ENCODE measurements at regions not wholly inside any gene's neighbourhood (a gene's known extent, or its start where the extent isn't known, plus 50 kb on each side); places are given as distances from the start of the nearest gene placed in this dataset.

GRCh38 chr3:18501679-18502343, 76.7 kb upstream of the SATB1 start:
- Histone ChIP-seq H3K9me3 (ENCODE audit: low read depth, low read length, poor library complexity, severe bottlenecking) (no peaks in the 10 kb centered on the region), H3K4me1 (ENCODE audit: insufficient read depth, low read length, poor library complexity, severe bottlenecking) (no peaks in the 10 kb centered on the region), H3K27ac (ENCODE audit: low read depth, low read length, poor library complexity, severe bottlenecking) (no peak overlapping the region), H3K36me3 (ENCODE audit: insufficient read depth, low read length, poor library complexity, severe bottlenecking) (no peaks in the 10 kb centered on the region), H3K27me3 (replicated peaks; ENCODE audit: insufficient read depth, low read depth, low read length, poor library complexity) (no peaks in the 10 kb centered on the region), H3K4me3 (ENCODE audit: low read depth, low read length, poor library complexity, severe bottlenecking) (no peak overlapping the region)
- ChIA-PET POLR2A (ENCODE audit: low non-redundant PET) (no interaction called here), CTCF (no interaction called here)
- no peak for DNase-seq (ENCODE audit: low spot score)
- no TSS peak for BruUV-seq (replicated peaks)
- intact Hi-C loops (cut with micrococcal nuclease; ENCODE audit: unreplicated experiment), result no loop called here
- TF ChIP-seq, protein P1, sequence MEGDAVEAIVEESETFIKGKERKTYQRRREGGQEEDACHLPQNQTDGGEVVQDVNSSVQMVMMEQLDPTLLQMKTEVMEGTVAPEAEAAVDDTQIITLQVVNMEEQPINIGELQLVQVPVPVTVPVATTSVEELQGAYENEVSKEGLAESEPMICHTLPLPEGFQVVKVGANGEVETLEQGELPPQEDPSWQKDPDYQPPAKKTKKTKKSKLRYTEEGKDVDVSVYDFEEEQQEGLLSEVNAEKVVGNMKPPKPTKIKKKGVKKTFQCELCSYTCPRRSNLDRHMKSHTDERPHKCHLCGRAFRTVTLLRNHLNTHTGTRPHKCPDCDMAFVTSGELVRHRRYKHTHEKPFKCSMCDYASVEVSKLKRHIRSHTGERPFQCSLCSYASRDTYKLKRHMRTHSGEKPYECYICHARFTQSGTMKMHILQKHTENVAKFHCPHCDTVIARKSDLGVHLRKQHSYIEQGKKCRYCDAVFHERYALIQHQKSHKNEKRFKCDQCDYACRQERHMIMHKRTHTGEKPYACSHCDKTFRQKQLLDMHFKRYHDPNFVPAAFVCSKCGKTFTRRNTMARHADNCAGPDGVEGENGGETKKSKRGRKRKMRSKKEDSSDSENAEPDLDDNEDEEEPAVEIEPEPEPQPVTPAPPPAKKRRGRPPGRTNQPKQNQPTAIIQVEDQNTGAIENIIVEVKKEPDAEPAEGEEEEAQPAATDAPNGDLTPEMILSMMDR (conservative IDR thresholded peaks at IDR 0.05; ENCODE audit: low read depth, low read length), result no peak
- TF ChIP-seq EZH2 (IDR thresholded peaks at IDR 0.05; ENCODE audit: borderline replicate concordance, low read depth, low read length, poor library complexity, severe bottlenecking), result no peak

- ChIA-PET CTCF (no interaction called here), POLR2A (ENCODE audit: low non-redundant PET) (no interaction called here)
- Histone ChIP-seq H3K27me3 (replicated peaks; ENCODE audit: insufficient read depth, low read depth, low read length, poor library complexity) (no peaks in the 10 kb centered on the region), H3K4me1 (ENCODE audit: insufficient read depth, low read length, poor library complexity, severe bottlenecking) (no peaks in the 10 kb centered on the region), H3K9me3 (ENCODE audit: low read depth, low read length, poor library complexity, severe bottlenecking) (no peaks in the 10 kb centered on the region), H3K27ac (ENCODE audit: low read depth, low read length, poor library complexity, severe bottlenecking) (no peak overlapping the region), H3K4me3 (ENCODE audit: low read depth, low read length, poor library complexity, severe bottlenecking) (no peak overlapping the region), H3K36me3 (ENCODE audit: insufficient read depth, low read length, poor library complexity, severe bottlenecking) (no peaks in the 10 kb centered on the region)
- intact Hi-C loops (cut with micrococcal nuclease; ENCODE audit: unreplicated experiment), result no loop called here
- no TSS peak for BruUV-seq (replicated peaks)
- DNase-seq (ENCODE audit: low spot score), result no peak
- TF ChIP-seq, protein P1 (conservative IDR thresholded peaks at IDR 0.05; ENCODE audit: low read depth, low read length), result no peak
- no peak for TF ChIP-seq EZH2 (IDR thresholded peaks at IDR 0.05; ENCODE audit: borderline replicate concordance, low read depth, low read length, poor library complexity, severe bottlenecking)
These were observed 75.2 kb upstream of the SATB1 start for GRCh38 chr3:18500322-18500721.

DNA sequence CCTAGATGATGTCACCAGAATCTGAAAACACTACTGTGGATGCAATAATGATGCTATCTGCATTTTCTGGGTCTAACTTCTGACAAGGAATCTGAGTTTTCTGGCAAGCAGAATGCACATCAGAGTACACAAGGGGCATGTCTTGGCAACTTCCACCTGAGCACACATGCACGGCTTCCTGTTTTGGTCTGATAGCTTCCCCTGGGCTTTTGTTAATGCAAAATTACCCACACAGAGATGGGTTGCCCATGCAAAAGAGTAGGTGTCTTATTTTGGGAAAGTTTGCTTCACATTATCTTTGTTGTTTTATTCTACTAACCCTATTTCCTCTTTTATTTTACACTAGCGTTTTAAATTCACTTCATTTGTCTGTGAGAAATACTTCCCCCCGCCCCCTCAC, 74.2 kb upstream of the SATB1 start:
- intact Hi-C loops (cut with micrococcal nuclease; ENCODE audit: unreplicated experiment), result no loop called here
- H3K27ac ChIP-seq (ENCODE audit: low read depth, low read length, poor library complexity, severe bottlenecking), result no peak overlapping the region
- no TSS peak for BruUV-seq (replicated peaks)
- DNase-seq (ENCODE audit: low spot score), result no peak
- TF ChIP-seq, protein P1 (conservative IDR thresholded peaks at IDR 0.05; ENCODE audit: low read depth, low read length), result no peak
- TF ChIP-seq EZH2 (IDR thresholded peaks at IDR 0.05; ENCODE audit: borderline replicate concordance, low read depth, low read length, poor library complexity, severe bottlenecking), result no peak
- no peaks in the 10 kb centered on the region for H3K27me3 ChIP-seq (replicated peaks; ENCODE audit: insufficient read depth, low read depth, low read length, poor library complexity)
- no peak overlapping the region for H3K4me3 ChIP-seq (ENCODE audit: low read depth, low read length, poor library complexity, severe bottlenecking)
- no peaks in the 10 kb centered on the region for H3K4me1 ChIP-seq (ENCODE audit: insufficient read depth, low read length, poor library complexity, severe bottlenecking)
- no peaks in the 10 kb centered on the region for H3K36me3 ChIP-seq (ENCODE audit: insufficient read depth, low read length, poor library complexity, severe bottlenecking)
- no peaks in the 10 kb centered on the region for H3K9me3 ChIP-seq (ENCODE audit: low read depth, low read length, poor library complexity, severe bottlenecking)
- ChIA-PET POLR2A (ENCODE audit: low non-redundant PET) (no interaction called here), CTCF (no interaction called here)
